ENCODE measurements at regions not wholly inside any gene's neighbourhood (a gene's known extent, or its start where the extent isn't known, plus 50 kb on each side); places are given as distances from the start of the nearest gene placed in this dataset.

DNA sequence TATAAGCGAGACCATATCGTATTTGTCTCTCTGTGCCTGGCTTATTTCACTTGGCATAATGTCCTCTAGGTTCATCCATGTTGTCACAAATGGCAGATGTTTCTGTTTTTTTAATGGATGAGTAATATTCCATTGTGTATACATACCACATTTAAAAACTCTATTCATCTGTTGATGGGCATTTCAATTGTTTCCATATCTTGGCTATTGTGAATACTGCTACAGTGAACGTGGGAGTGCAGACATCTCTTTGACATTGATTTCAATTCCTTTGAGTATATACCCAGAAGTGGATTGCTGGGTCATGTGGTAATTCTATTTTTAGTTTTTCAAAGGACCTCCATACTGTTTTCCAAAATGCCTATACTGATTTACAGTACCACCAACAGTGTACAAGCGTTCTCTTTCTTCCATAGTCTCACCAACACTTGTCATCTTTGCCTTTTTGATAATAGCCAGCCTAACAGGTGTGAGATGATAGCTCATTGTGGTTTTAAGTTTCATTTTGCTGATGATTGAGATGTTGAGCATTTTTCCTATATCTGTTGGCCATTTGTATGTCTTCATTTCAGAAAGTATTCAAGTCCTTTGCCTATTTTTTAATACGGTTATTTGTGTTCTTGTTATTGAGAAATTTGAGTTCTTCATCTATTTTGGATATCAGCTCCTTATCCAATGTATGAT, 194.7 kb upstream of the E2F8 start:
- POLR2A ChIA-PET (ENCODE audit: low non-redundant PET) = no interaction called here
- no peak overlapping the region for H3K27ac ChIP-seq
- CTCF ChIA-PET = no interaction called here
- no peak for DNase-seq (ENCODE audit: low spot score)
- TF ChIP-seq, protein P1, sequence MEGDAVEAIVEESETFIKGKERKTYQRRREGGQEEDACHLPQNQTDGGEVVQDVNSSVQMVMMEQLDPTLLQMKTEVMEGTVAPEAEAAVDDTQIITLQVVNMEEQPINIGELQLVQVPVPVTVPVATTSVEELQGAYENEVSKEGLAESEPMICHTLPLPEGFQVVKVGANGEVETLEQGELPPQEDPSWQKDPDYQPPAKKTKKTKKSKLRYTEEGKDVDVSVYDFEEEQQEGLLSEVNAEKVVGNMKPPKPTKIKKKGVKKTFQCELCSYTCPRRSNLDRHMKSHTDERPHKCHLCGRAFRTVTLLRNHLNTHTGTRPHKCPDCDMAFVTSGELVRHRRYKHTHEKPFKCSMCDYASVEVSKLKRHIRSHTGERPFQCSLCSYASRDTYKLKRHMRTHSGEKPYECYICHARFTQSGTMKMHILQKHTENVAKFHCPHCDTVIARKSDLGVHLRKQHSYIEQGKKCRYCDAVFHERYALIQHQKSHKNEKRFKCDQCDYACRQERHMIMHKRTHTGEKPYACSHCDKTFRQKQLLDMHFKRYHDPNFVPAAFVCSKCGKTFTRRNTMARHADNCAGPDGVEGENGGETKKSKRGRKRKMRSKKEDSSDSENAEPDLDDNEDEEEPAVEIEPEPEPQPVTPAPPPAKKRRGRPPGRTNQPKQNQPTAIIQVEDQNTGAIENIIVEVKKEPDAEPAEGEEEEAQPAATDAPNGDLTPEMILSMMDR (conservative IDR thresholded peaks at IDR 0.05; ENCODE audit: low read depth) = no peak

DNA sequence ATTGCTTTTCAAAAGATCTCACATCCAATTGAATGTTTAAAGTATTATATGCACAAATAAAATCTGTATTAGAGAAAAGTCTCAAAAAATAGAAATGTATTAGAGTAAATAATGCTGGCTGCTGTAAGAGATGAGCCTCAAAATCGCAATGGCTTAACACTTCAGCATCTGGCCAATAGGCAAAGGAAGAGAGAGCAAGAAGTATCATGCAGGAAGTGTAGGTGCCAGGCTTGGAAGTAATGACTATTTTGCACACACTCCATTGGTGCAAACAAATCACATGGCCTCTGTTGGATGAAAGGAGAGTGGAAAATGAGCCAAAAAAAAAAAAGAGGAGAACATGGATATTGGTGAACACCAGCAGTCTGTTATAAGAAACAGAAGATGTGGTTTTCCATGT, 193.0 kb upstream of the E2F8 start:
- CTCF ChIA-PET = no interaction called here

DNA sequence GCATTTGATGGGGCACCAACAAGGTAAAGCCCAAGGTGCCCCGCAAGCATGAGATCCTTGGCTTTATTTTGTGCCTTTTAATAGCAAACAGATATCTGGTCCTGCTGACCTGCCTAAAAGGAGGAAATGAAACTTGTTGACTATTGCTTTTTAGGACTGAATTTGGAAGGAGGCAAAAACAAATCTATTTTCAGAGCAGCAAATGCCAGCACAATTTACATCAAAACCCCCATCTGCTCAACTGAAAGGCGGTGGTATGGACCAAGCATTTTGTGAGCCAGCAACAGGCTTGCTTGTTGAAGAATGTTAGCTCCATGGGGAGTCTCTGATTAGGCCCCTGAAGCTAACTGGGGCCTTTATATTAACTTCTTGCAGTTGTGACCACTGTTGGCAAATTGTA, 192.6 kb upstream of the E2F8 start:
- TF ChIP-seq, protein P1 (conservative IDR thresholded peaks at IDR 0.05; ENCODE audit: low read depth) = no peak
- CTCF ChIA-PET = interaction anchor here (0.6 kb wide), 1 partner anchor 66 kb away, joined by 4 read pairs; no protein-coding TSS in a partner anchor
- no peak overlapping the region for H3K27ac ChIP-seq
- no peak for DNase-seq (ENCODE audit: low spot score)
- POLR2A ChIA-PET (ENCODE audit: low non-redundant PET) = no interaction called here

More for the DNA sequence above, 193.0 kb upstream of the E2F8 start:
- TF ChIP-seq, protein P1 (conservative IDR thresholded peaks at IDR 0.05; ENCODE audit: low read depth) = no peak
- POLR2A ChIA-PET (ENCODE audit: low non-redundant PET) = no interaction called here
- no peak overlapping the region for H3K27ac ChIP-seq
- no peak for DNase-seq (ENCODE audit: low spot score)

DNA sequence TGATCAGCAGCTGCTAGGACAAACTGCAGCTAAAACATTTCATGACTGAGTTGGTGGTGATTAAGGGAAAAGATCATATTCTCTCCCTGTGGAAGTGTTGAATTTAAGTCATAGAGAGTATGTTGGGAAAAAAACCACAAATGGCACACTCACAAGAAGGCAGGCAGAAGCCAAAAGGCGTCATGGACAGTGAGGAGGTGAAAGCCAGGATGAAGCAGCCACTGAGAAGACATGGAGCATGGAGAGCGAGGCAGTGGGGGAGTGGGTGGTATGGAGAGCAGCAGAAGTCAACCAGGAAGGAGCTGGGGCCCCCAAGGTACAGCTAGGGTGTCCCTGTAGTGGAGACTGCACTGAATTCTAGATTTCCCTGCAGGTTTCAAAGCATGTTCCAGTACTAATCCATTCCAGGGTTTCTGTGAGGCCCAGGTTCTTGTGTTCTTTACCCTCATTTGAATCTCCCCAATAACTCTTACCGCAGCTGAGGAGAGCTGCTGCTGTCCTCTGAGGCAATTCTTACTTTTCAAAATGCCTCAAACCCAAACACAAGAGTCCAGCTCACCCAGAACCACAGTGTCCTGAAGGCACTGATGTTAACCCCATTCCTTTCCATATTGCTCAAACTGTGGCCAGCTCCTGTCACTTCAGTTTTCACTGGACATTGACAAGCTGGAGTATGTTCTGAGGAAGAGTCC, 191.8 kb upstream of the E2F8 start:
- POLR2A ChIA-PET (ENCODE audit: low non-redundant PET) = no interaction called here
- no peak for DNase-seq (ENCODE audit: low spot score)
- TF ChIP-seq, protein P1 (conservative IDR thresholded peaks at IDR 0.05; ENCODE audit: low read depth) = no peak
- no peak overlapping the region for H3K27ac ChIP-seq
- CTCF ChIA-PET = interaction anchor here (0.6 kb wide), 1 partner anchor 67 kb away, joined by 4 read pairs; no protein-coding TSS in a partner anchor

DNA sequence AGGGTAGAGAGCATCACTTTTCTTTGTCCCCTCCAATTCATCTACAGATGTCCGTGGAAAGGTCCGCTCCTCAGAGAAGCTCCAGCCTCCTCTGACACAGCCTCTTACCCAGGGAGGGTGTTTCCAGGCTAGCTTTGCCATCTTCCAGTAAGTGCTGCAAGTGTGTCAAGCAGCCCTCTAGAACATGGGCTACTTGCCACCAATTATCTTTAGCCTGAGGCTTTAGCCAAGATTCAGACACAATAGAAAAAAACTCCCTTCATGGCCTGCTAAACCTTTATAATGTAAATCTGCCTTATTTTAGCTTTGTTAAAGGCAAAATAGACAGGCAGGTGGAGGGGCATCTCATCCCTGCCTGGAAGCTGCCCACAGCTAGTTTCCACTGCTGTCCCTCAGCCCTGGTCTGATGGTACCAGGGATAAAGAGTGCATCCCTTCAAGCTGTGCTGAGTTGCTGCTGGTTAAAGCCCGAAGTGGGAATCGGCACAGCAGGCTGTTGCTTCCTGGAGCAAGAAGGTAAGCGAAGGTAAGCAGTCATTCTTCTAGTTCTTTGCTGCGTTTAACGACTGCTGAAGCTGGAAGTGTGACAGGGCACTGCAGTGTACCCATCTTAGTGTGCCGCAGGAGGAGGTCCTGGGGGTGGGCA, 190.1 kb upstream of the E2F8 start:
- CTCF ChIA-PET = no interaction called here
- TF ChIP-seq, protein P1 (conservative IDR thresholded peaks at IDR 0.05; ENCODE audit: low read depth) = no peak

DNA sequence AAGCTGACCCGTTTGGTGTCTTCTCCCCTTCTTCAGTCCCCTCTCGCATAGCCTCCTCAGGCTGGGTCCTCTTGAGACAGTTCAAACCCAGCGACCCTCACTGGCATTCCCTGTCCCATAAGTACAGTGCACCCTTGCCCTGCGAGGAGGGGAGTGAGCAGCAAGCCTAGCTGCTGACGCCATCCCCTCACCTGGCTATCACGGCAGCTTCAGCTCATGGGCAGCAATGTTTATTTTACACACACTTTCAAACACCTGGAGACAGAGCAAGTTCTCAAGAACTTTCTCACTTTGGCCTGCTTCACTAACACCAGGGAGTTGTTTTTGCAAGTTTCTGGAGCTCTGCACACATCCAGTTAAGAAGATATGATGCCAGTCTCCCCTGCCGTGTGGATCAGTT, 189.6 kb upstream of the E2F8 start:
- DNase-seq (ENCODE audit: low spot score) = no peak
- CTCF ChIA-PET = no interaction called here
- POLR2A ChIA-PET (ENCODE audit: low non-redundant PET) = no interaction called here
- TF ChIP-seq, protein P1 (conservative IDR thresholded peaks at IDR 0.05; ENCODE audit: low read depth) = no peak
- no peak overlapping the region for H3K27ac ChIP-seq

More for the DNA sequence above, 190.1 kb upstream of the E2F8 start:
- H3K27ac ChIP-seq = no peak overlapping the region
- POLR2A ChIA-PET (ENCODE audit: low non-redundant PET) = no interaction called here
- no peak for DNase-seq (ENCODE audit: low spot score)
